GM23248 (cell line): ENCODE measurements at regions not wholly inside any gene's neighbourhood (a gene's known extent, or its start where the extent isn't known, plus 50 kb on each side); places are given as distances from the start of the nearest gene placed in this dataset.

Source experiments
- EZH2 ChIP-seq: fragments of 200-600 bp; sonication (generic); IDR thresholded peaks from 2 replicates; pipeline ENCODE4 v1.6.1; 2018; ENCODE audit warnings: antibody characterized with exemption, mild to moderate bottlenecking; ENCODE audit not compliant: insufficient read depth, poor library complexity, severe bottlenecking
- EZH2phosphoT487 ChIP-seq: fragments of 200-600 bp; sonication (generic); IDR thresholded peaks from 2 replicates; pipeline ENCODE4 v1.6.1; 2018; ENCODE audit warnings: antibody characterized with exemption, moderate library complexity, mild to moderate bottlenecking, low read depth; ENCODE audit not compliant: insufficient read depth

GRCh38 chr2:78564666-78565065, 460.8 kb upstream of the REG3G start:
- no peak for TF ChIP-seq EZH2phosphoT487
- no peak for TF ChIP-seq EZH2
